GM18951 (cell line): ENCODE measurements at regions not wholly inside any gene's neighbourhood (a gene's known extent, or its start where the extent isn't known, plus 50 kb on each side); places are given as distances from the start of the nearest gene placed in this dataset.

Source experiments
- POLR2A ChIP-seq: IDR thresholded peaks from 4 replicates; pipeline ENCODE4 v1.6.1; 2011; ENCODE audit warnings: mild to moderate bottlenecking; ENCODE audit not compliant: insufficient read length, insufficient read depth; ENCODE audit errors: extremely low read depth
- in situ Hi-C: fragments of 300-500 bp; cut with MboI; formaldehyde crosslinking; loops from one replicate; pipeline ENCODE4 v1.12.0; 2022; ENCODE audit warnings: low sequenced_read_pairs, mixed read lengths, inconsistent platforms; ENCODE audit not compliant: unreplicated experiment

- no peak for TF ChIP-seq POLR2A
- in situ Hi-C loops: no loop called here
These were observed 156.4 kb upstream of the CCL2 start for GRCh38 chr17:34098699-34099098.

GRCh38 chr17:34099859-34100515 is 155.1 kb upstream of the CCL2 start:
- in situ Hi-C loops: no loop called here
- TF ChIP-seq POLR2A: no peak

GRCh38 chr17:34107019-34107418 is 148.1 kb upstream of the CCL2 start:
- in situ Hi-C loops: no loop called here
- no peak for TF ChIP-seq POLR2A

GRCh38 chr17:34110315-34110714 is 144.8 kb upstream of the CCL2 start:
- no peak for TF ChIP-seq POLR2A
- in situ Hi-C loops: no loop called here

GRCh38 chr17:34113089-34113488 is 142.0 kb upstream of the CCL2 start:
- in situ Hi-C loops: no loop called here
- no peak for TF ChIP-seq POLR2A

- in situ Hi-C loops: no loop called here
- TF ChIP-seq POLR2A: no peak
These were observed 140.9 kb upstream of the CCL2 start for GRCh38 chr17:34114174-34114573.

- TF ChIP-seq POLR2A: no peak
- in situ Hi-C loops: no loop called here
These were observed 138.8 kb upstream of the CCL2 start for GRCh38 chr17:34116306-34116705.

GRCh38 chr17:34117332-34117731 is 137.8 kb upstream of the CCL2 start:
- no peak for TF ChIP-seq POLR2A
- in situ Hi-C loops: no loop called here

GRCh38 chr17:34117811-34118210 is 137.3 kb upstream of the CCL2 start:
- TF ChIP-seq POLR2A: no peak
- in situ Hi-C loops: no loop called here

GRCh38 chr17:34118564-34118963 is 136.5 kb upstream of the CCL2 start:
- TF ChIP-seq POLR2A: no peak
- in situ Hi-C loops: no loop called here

- in situ Hi-C loops: no loop called here
- TF ChIP-seq POLR2A: no peak
These were observed 133.8 kb upstream of the CCL2 start for GRCh38 chr17:34121311-34121710.

GRCh38 chr17:34122515-34122914 is 132.6 kb upstream of the CCL2 start:
- in situ Hi-C loops: no loop called here
- TF ChIP-seq POLR2A: no peak

- in situ Hi-C loops: loop anchor here (25.0 kb wide), 1 partner anchor 188 kb away; no protein-coding TSS in a partner anchor
- no peak for TF ChIP-seq POLR2A
These were observed 130.1 kb upstream of the CCL2 start for GRCh38 chr17:34125010-34125409.

GRCh38 chr17:34125921-34126320 is 129.2 kb upstream of the CCL2 start:
- no peak for TF ChIP-seq POLR2A
- in situ Hi-C loops: loop anchor here (25.0 kb wide), 1 partner anchor 189 kb away; no protein-coding TSS in a partner anchor
